ENCODE measurements at regions not wholly inside any gene's neighbourhood (a gene's known extent, or its start where the extent isn't known, plus 50 kb on each side); places are given as distances from the start of the nearest gene placed in this dataset.

GRCh38 chr5:143761663-143762062 lies 50.3 kb upstream of the HMHB1 start:
- FAIRE-seq (no peak), DNase-seq (ENCODE audit: low spot score) (no peak)

- FAIRE-seq (no peak), DNase-seq (ENCODE audit: low spot score) (no peak)
Observed at GRCh38 chr5:143760755-143761154, 51.2 kb upstream of the HMHB1 start.

- FAIRE-seq, result no peak
Observed at GRCh38 chr5:143760131-143760505, 51.8 kb upstream of the HMHB1 start.

GRCh38 chr5:143759396-143760130 lies 52.4 kb upstream of the HMHB1 start:
- no peak for FAIRE-seq

More at GRCh38 chr5:143760131-143760505, 51.8 kb upstream of the HMHB1 start:
- DNase-seq (ENCODE audit: low spot score), result no peak

GRCh38 chr5:143758750-143759149 lies 53.2 kb upstream of the HMHB1 start:
- peak; percentile 46 for FAIRE-seq
- no peak for DNase-seq (ENCODE audit: low spot score)

More at GRCh38 chr5:143759396-143760130, 52.4 kb upstream of the HMHB1 start:
- DNase-seq (ENCODE audit: low spot score), result no peak

GRCh38 chr5:143758015-143758414 lies 53.9 kb upstream of the HMHB1 start:
- FAIRE-seq (no peak), DNase-seq (ENCODE audit: low spot score) (no peak)

GRCh38 chr5:143757116-143757515 lies 54.8 kb upstream of the HMHB1 start:
- FAIRE-seq (no peak), DNase-seq (ENCODE audit: low spot score) (no peak)

GRCh38 chr5:143755966-143756365 lies 56.0 kb upstream of the HMHB1 start:
- DNase-seq (ENCODE audit: low spot score) (no peak), FAIRE-seq (no peak)

GRCh38 chr5:143752165-143752850 lies 59.7 kb upstream of the HMHB1 start:
- no peak for DNase-seq (ENCODE audit: low spot score)
- FAIRE-seq, result peak; percentile 13

GRCh38 chr5:143751342-143751741 lies 60.6 kb upstream of the HMHB1 start:
- DNase-seq (ENCODE audit: low spot score) (no peak), FAIRE-seq (no peak)

GRCh38 chr5:143749581-143750205 lies 62.3 kb upstream of the HMHB1 start:
- no peak for DNase-seq (ENCODE audit: low spot score)
- no peak for FAIRE-seq

GRCh38 chr5:143748516-143748915 lies 63.4 kb upstream of the HMHB1 start:
- FAIRE-seq (no peak), DNase-seq (ENCODE audit: low spot score) (no peak)

GRCh38 chr5:143742951-143743350 lies 69.0 kb upstream of the HMHB1 start:
- no peak for FAIRE-seq

GRCh38 chr5:143741421-143741820 lies 70.5 kb upstream of the HMHB1 start:
- FAIRE-seq (no peak), DNase-seq (ENCODE audit: low spot score) (no peak)

More at GRCh38 chr5:143742951-143743350, 69.0 kb upstream of the HMHB1 start:
- no peak for DNase-seq (ENCODE audit: low spot score)

- DNase-seq (ENCODE audit: low spot score) (no peak), FAIRE-seq (no peak)
Observed at GRCh38 chr5:143740956-143741355, 71.0 kb upstream of the HMHB1 start.

GRCh38 chr5:143739746-143740145 lies 72.2 kb upstream of the HMHB1 start:
- FAIRE-seq, result peak; percentile 46
- no peak for DNase-seq (ENCODE audit: low spot score)

- DNase-seq (ENCODE audit: low spot score), result no peak
- FAIRE-seq, result no peak
Observed at GRCh38 chr5:143738417-143739401, 73.3 kb upstream of the HMHB1 start.

GRCh38 chr5:143737062-143737461 lies 74.9 kb upstream of the HMHB1 start:
- FAIRE-seq (no peak), DNase-seq (ENCODE audit: low spot score) (no peak)

- FAIRE-seq, result no peak
- no peak for DNase-seq (ENCODE audit: low spot score)
Observed at GRCh38 chr5:143734456-143734780, 77.5 kb upstream of the HMHB1 start.

- DNase-seq (ENCODE audit: low spot score) (no peak), FAIRE-seq (no peak)
Observed at GRCh38 chr5:143733665-143734455, 78.1 kb upstream of the HMHB1 start.

- FAIRE-seq (no peak), DNase-seq (ENCODE audit: low spot score) (no peak)
Observed at GRCh38 chr5:143732402-143732801, 79.6 kb upstream of the HMHB1 start.
